IMR-90 (cell line): ENCODE measurements at regions not wholly inside any gene's neighbourhood (a gene's known extent, or its start where the extent isn't known, plus 50 kb on each side); places are given as distances from the start of the nearest gene placed in this dataset.
"Not testable (repeated sequence)": the region's sequence is repeated elsewhere in the genome, so short reads cannot be mapped to it uniquely, and the experiment has no call there.

ENCODE experiments used
- ATAC-seq: fragments of 200-7000 bp; cut with Tn5 transposase; 2 replicates; pipeline ENCODE4 v1.9.1; 2020; ENCODE audit warnings: low read depth, mild to moderate bottlenecking, moderate library complexity
- BruUV-seq: library from RNA; stranded (reverse); fragments of 400-500 nt; replicated peaks from 2 replicates; lab custom pipeline; 2021; lab: Mats Ljungman, UMichigan
- CTCF ChIA-PET: fragments of 300-600 bp; formaldehyde crosslinking; extraction: SDS; loops from one replicate; lab custom pipeline; 2021; ENCODE audit warnings: antibody characterized with exemption; lab: Yijun Ruan, JAX
- POLR2A ChIA-PET: fragments of 300-600 bp; sonication (Branson Sonifier 250); formaldehyde crosslinking; loops from one replicate; lab custom pipeline; 2022; ENCODE audit warnings: antibody characterized with exemption; ENCODE audit not compliant: unreplicated experiment; lab: Charles Lee
- DNase-seq: peaks from one replicate; pipeline ENCODE4 v3.0.0; 2013
- H2AFZ ChIP-seq: replicated peaks from 2 replicates; pipeline ENCODE3; 2013; ENCODE audit warnings: low read length, mild to moderate bottlenecking; ENCODE audit not compliant: poor library complexity
- H2AK5ac ChIP-seq: 2 replicates; pipeline ENCODE4 v1.6.1; 2013; ENCODE audit warnings: low read depth, low read length, inconsistent platforms
- H2AK9ac ChIP-seq: replicated peaks from 2 replicates; pipeline ENCODE3; 2013; ENCODE audit warnings: mild to moderate bottlenecking, low read depth, low read length, moderate library complexity; ENCODE audit not compliant: poor library complexity
- H2BK120ac ChIP-seq: 2 replicates; pipeline ENCODE4 v1.6.1; 2013; ENCODE audit warnings: low read depth, low read length, inconsistent platforms
- H2BK15ac ChIP-seq: 3 replicates; pipeline ENCODE4 v1.6.1; 2013; ENCODE audit warnings: low read depth, low read length, inconsistent platforms
- H2BK20ac ChIP-seq: 2 replicates; pipeline ENCODE4 v1.6.1; 2013; ENCODE audit warnings: low read depth, mild to moderate bottlenecking, inconsistent platforms, low read length, moderate library complexity
- H2BK5ac ChIP-seq: 2 replicates; pipeline ENCODE4 v1.6.1; 2013; ENCODE audit warnings: mild to moderate bottlenecking, low read depth, low read length, inconsistent platforms; ENCODE audit not compliant: poor library complexity, severe bottlenecking
- H3K14ac ChIP-seq: replicated peaks from 2 replicates; pipeline ENCODE4 v1.6.1; 2013; ENCODE audit warnings: low read depth, low read length, inconsistent platforms
- H3K18ac ChIP-seq: 2 replicates; pipeline ENCODE4 v1.6.1; 2013; ENCODE audit warnings: low read depth, low read length, control low read depth
- H3K23ac ChIP-seq: 2 replicates; pipeline ENCODE4 v1.6.1; 2013; ENCODE audit warnings: low read depth, low read length, inconsistent platforms
- H3K27ac ChIP-seq: 2 replicates; pipeline ENCODE4 v1.5.1; 2013; ENCODE audit warnings: mild to moderate bottlenecking, control low read depth, low read length; ENCODE audit not compliant: insufficient read depth
- H3K27me3 ChIP-seq: 2 replicates; pipeline ENCODE4 v1.6.1; 2013; ENCODE audit warnings: low read length; ENCODE audit not compliant: control insufficient read depth, insufficient read depth
- H3K36me3 ChIP-seq: 2 replicates; pipeline ENCODE4 v1.6.1; 2013; ENCODE audit warnings: low read length, mixed read lengths; ENCODE audit not compliant: control insufficient read depth, insufficient read depth
- H3K4ac ChIP-seq: 2 replicates; pipeline ENCODE4 v1.6.1; 2013; ENCODE audit warnings: low read depth, low read length, inconsistent platforms
- H3K4me1 ChIP-seq: 2 replicates; pipeline ENCODE4 v1.6.1; 2013; ENCODE audit warnings: low read length, mixed read lengths; ENCODE audit not compliant: control insufficient read depth, insufficient read depth
- H3K4me2 ChIP-seq: 2 replicates; pipeline ENCODE4 v1.6.1; 2013; ENCODE audit warnings: low read depth, mild to moderate bottlenecking, control low read depth, low read length, moderate library complexity
- H3K4me3 ChIP-seq: 2 replicates; pipeline ENCODE4 v1.5.1; 2013; ENCODE audit warnings: low read depth, mild to moderate bottlenecking, control low read depth, low read length, moderate library complexity; ENCODE audit not compliant: insufficient read depth
- H3K56ac ChIP-seq: 2 replicates; pipeline ENCODE4 v1.6.1; 2013; ENCODE audit warnings: low read length, inconsistent platforms; ENCODE audit not compliant: insufficient read depth; ENCODE audit errors: extremely low read depth
- H3K79me1 ChIP-seq, 2 experiments: 2 replicates each; pipeline ENCODE4 v1.6.1; 2013; ENCODE audit warnings: low read length in 2 of 2, inconsistent platforms in 1 of 2, low read depth in 1 of 2
- H3K9ac ChIP-seq: 2 replicates; pipeline ENCODE4 v1.6.1; 2013; ENCODE audit warnings: low read depth, low read length, control low read depth
- H3K9me1 ChIP-seq: 2 replicates; pipeline ENCODE4 v1.6.1; 2013; ENCODE audit warnings: low read length, inconsistent platforms; ENCODE audit not compliant: insufficient read depth
- H3K9me3 ChIP-seq: 2 replicates; pipeline ENCODE4 v1.6.1; 2013; ENCODE audit warnings: low read length; ENCODE audit not compliant: control insufficient read depth, insufficient read depth
- H4K20me1 ChIP-seq: 2 replicates; pipeline ENCODE4 v1.6.1; 2013; ENCODE audit warnings: low read length, inconsistent platforms; ENCODE audit not compliant: insufficient read depth
- H4K5ac ChIP-seq: 2 replicates; pipeline ENCODE4 v1.6.1; 2013; ENCODE audit warnings: mild to moderate bottlenecking, low read depth, low read length, control low read depth
- H4K8ac ChIP-seq, 2 experiments: 2 replicates each; pipeline ENCODE4 v1.6.1; 2013; ENCODE audit warnings: low read depth in 2 of 2, low read length in 2 of 2, control low read depth in 1 of 2, inconsistent platforms in 1 of 2
- H4K91ac ChIP-seq: 2 replicates; pipeline ENCODE4 v1.6.1; 2013; ENCODE audit warnings: low read depth, low read length, inconsistent platforms; ENCODE audit not compliant: insufficient read depth
- CHD1 ChIP-seq: IDR thresholded peaks from 2 replicates; pipeline ENCODE4 v1.6.1; 2012; ENCODE audit warnings: low read depth, low read length, improper control_type of control experiment
- FOS ChIP-seq: fragments of 150-350 bp; IDR thresholded peaks from 2 replicates; pipeline ENCODE4 v1.6.1; 2016; ENCODE audit warnings: low read depth, low read length
- MXI1 ChIP-seq: IDR thresholded peaks from 2 replicates; pipeline ENCODE4 v1.6.1; 2012; ENCODE audit warnings: low read depth, mild to moderate bottlenecking, low read length, moderate library complexity, borderline replicate concordance
- RCOR1 ChIP-seq: IDR thresholded peaks from 2 replicates; pipeline ENCODE4 v1.6.1; 2012; ENCODE audit warnings: mild to moderate bottlenecking, low read length, improper control_type of control experiment; ENCODE audit not compliant: insufficient replicate concordance
- RFX5 ChIP-seq: IDR thresholded peaks from 2 replicates; pipeline ENCODE4 v1.8.0; 2012; ENCODE audit warnings: low read depth, mild to moderate bottlenecking, low read length, moderate library complexity
- WGBS, 2 experiments: methylation state at CpG; one replicate each; pipeline versions ENCODE4 v1.1.5 to v1.1.7; 2013; ENCODE audit warnings: missing lambda C conversion rate in 2 of 2; ENCODE audit not compliant: insufficient read length in 1 of 2; ENCODE audit errors: extremely low coverage in 2 of 2; 5-methylcytosine and 5-hydroxymethylcytosine counted together
- dilution Hi-C: fragments of 300-500 bp; cut with HindIII; formaldehyde crosslinking; loops from one replicate; pipeline ENCODE4 v1.14.3; 2018; ENCODE audit warnings: low sequenced_read_pairs; ENCODE audit not compliant: unreplicated experiment
- in situ Hi-C: fragments of 300-500 bp; cut with MboI; formaldehyde crosslinking; loops from 3 replicates; pipeline ENCODE4 v1.14.3; 2019; ENCODE audit warnings: low sequenced_read_pairs, inconsistent platforms, mixed read lengths
- intact Hi-C: fragments of 100-400 bp; cut with micrococcal nuclease; formaldehyde crosslinking; loops from 2 replicates; pipeline ENCODE4 v1.10.0; 2022
- TF ChIP-seq, protein P1 (sequence below): conservative IDR thresholded peaks from 2 replicates; pipeline ENCODE4 v1.5.1; 2012; ENCODE audit warnings: mild to moderate bottlenecking, low read depth, low read length, improper control_type of control experiment

DNA sequence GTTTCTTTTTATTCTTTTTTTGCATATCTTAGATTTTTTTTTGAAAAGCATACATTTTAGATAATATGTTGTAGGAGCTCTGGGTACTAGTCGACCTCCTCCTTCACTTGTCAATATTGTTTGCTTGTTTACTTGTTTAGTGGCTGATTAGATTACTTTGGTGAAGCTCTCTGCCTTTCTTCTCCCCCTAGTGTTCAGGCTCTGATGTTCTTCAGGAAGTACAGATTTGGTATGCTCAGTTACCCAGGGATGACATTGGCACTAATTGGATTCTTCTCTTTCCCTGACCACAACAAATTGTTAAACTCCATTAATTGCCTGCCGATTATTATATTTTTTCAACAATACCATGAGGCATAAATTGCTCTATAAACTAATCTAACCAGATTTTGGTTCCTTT is 491.2 kb downstream of the SUCLG1 start:
- Histone ChIP-seq H3K36me3 (no peaks in the 10 kb centered on the region), H3K9ac (no peak overlapping the region), H2BK5ac (no peak overlapping the region), H3K4me2 (no peak overlapping the region), H2AK9ac (no peak overlapping the region), H3K4ac (no peak overlapping the region), H3K4me3 (no peak overlapping the region), H3K9me3 (no peaks in the 10 kb centered on the region), H2BK120ac (no peak overlapping the region), H3K18ac (no peak overlapping the region), H2BK15ac (no peak overlapping the region), H4K5ac (no peak overlapping the region), H3K79me1 (no peaks in the 10 kb centered on the region), H2BK20ac (no peak overlapping the region), H4K20me1 (no peaks in the 10 kb centered on the region), H3K56ac (no peak overlapping the region), H4K8ac (no peak overlapping the region), H2AFZ (no peak overlapping the region), H3K9me1 (no peaks in the 10 kb centered on the region), H3K4me1 (no peaks in the 10 kb centered on the region), H4K91ac (no peak overlapping the region), H3K14ac (no peak overlapping the region), H3K23ac (no peak overlapping the region), H3K27ac (no peak overlapping the region), H2AK5ac (no peak overlapping the region), H3K27me3 (no peaks in the 10 kb centered on the region)
- POLR2A ChIA-PET = no interaction called here
- DNase-seq (no peak), ATAC-seq (no peak)
- dilution Hi-C loops (no loop called here), in situ Hi-C loops (no loop called here), intact Hi-C loops (no loop called here)
- TF ChIP-seq MXI1 (no peak), RCOR1 (no peak), CHD1 (no peak), RFX5 (no peak), FOS (no peak)
- TF ChIP-seq, protein P1, sequence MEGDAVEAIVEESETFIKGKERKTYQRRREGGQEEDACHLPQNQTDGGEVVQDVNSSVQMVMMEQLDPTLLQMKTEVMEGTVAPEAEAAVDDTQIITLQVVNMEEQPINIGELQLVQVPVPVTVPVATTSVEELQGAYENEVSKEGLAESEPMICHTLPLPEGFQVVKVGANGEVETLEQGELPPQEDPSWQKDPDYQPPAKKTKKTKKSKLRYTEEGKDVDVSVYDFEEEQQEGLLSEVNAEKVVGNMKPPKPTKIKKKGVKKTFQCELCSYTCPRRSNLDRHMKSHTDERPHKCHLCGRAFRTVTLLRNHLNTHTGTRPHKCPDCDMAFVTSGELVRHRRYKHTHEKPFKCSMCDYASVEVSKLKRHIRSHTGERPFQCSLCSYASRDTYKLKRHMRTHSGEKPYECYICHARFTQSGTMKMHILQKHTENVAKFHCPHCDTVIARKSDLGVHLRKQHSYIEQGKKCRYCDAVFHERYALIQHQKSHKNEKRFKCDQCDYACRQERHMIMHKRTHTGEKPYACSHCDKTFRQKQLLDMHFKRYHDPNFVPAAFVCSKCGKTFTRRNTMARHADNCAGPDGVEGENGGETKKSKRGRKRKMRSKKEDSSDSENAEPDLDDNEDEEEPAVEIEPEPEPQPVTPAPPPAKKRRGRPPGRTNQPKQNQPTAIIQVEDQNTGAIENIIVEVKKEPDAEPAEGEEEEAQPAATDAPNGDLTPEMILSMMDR = no peak
- BruUV-seq = no TSS peak
- WGBS, 2 experiments = no CpG with 5 or more reads among the region's 2 CpGs
- CTCF ChIA-PET = no interaction called here

DNA sequence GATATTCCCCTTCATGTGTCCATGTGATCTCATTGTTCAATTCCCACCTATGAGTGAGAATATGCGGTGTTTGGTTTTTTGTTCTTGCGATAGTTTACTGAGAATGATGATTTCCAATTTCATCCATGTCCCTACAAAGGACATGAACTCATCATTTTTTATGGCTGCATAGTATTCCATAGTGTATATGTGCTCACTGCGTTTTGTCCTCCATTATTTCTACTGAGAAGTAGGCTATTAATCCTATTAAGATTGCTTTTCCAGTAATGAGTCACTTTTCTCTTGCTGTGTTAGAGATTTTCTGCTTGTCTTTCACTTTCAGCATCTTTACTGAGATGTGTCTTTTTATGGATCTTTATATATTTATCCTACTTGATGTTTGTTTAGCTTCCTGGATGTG is 492.1 kb downstream of the SUCLG1 start:
- dilution Hi-C loops, H3K9me1 ChIP-seq, H2BK15ac ChIP-seq, H3K9me3 ChIP-seq, H3K14ac ChIP-seq, H3K23ac ChIP-seq, H3K56ac ChIP-seq, DNase-seq, H3K36me3 ChIP-seq, ATAC-seq, H2BK5ac ChIP-seq, in situ Hi-C loops, POLR2A ChIA-PET, H3K9ac ChIP-seq, H4K5ac ChIP-seq, CTCF ChIA-PET, H4K20me1 ChIP-seq, H2AK9ac ChIP-seq, H3K27me3 ChIP-seq, H3K4me3 ChIP-seq, H3K4ac ChIP-seq, H4K91ac ChIP-seq, H2BK20ac ChIP-seq, H3K79me1 ChIP-seq, H2AK5ac ChIP-seq, H3K18ac ChIP-seq, BruUV-seq, H3K27ac ChIP-seq, H3K4me2 ChIP-seq, intact Hi-C loops, H2BK120ac ChIP-seq, H2AFZ ChIP-seq, H3K4me1 ChIP-seq, H4K8ac ChIP-seq: not testable (repeated sequence)
- WGBS, 2 experiments = no CpG with 5 or more reads among the region's 3 CpGs
